ENCODE measurements at regions not wholly inside any gene's neighbourhood (a gene's known extent, or its start where the extent isn't known, plus 50 kb on each side); places are given as distances from the start of the nearest gene placed in this dataset.

- TF ChIP-seq CTCF (IDR thresholded peaks at IDR 0.05) = no peak
- TF ChIP-seq POLR2A (IDR thresholded peaks at IDR 0.05) = no peak
Measured at GRCh38 chr12:59036973-59037762, 116.9 kb upstream of the LRIG3 start.

Measured in esophagus squamous epithelium (tissue), 4 donors.